OCI-LY1 (cell line): ENCODE measurements at regions not wholly inside any gene's neighbourhood (a gene's known extent, or its start where the extent isn't known, plus 50 kb on each side); places are given as distances from the start of the nearest gene placed in this dataset.

Experiments used
- H2AFZ ChIP-seq: fragments of 200-600 bp; sonication (generic), shearing (Covaris generic); 2 replicates; pipeline ENCODE4 v1.6.0; 2014; ENCODE audit warnings: antibody characterized with exemption, mild to moderate bottlenecking, low read length
- H3F3A ChIP-seq: fragments of 200-600 bp; sonication (generic), shearing (Covaris generic); 2 replicates; pipeline ENCODE4 v1.6.0; 2014; ENCODE audit warnings: mild to moderate bottlenecking, antibody characterized with exemption, low read length, moderate library complexity; ENCODE audit not compliant: insufficient read depth
- H3K27ac ChIP-seq: fragments of 200-600 bp; sonication (generic); 2 replicates; pipeline ENCODE4 v1.5.1; 2014; ENCODE audit warnings: low read length, mixed run types, mild to moderate bottlenecking, low read depth; ENCODE audit not compliant: poor library complexity, severe bottlenecking
- H3K27me3 ChIP-seq: fragments of 200-600 bp; sonication (generic); 2 replicates; pipeline ENCODE4 v1.6.0; 2014; ENCODE audit warnings: antibody characterized with exemption, mild to moderate bottlenecking, low read length, moderate library complexity; ENCODE audit not compliant: insufficient read depth
- H3K36me3 ChIP-seq: fragments of 200-600 bp; sonication (generic); 2 replicates; pipeline ENCODE4 v1.6.1; 2014; ENCODE audit warnings: mild to moderate bottlenecking, antibody characterized with exemption, low read length, moderate library complexity, mixed read lengths; ENCODE audit not compliant: insufficient read depth
- H3K4me1 ChIP-seq: fragments of 200-600 bp; sonication (generic); 2 replicates; pipeline ENCODE4 v1.5.1; 2014; ENCODE audit warnings: mild to moderate bottlenecking, low read length, moderate library complexity; ENCODE audit not compliant: insufficient read depth, severe bottlenecking
- H3K4me2 ChIP-seq: fragments of 200-600 bp; sonication (generic), shearing (Covaris generic); 2 replicates; pipeline ENCODE4 v1.6.1; 2014; ENCODE audit warnings: low read length
- H3K4me3 ChIP-seq: fragments of 200-600 bp; sonication (generic); 2 replicates; pipeline ENCODE4 v1.5.1; 2014; ENCODE audit warnings: low read length, low read depth, mild to moderate bottlenecking, mixed read lengths; ENCODE audit not compliant: poor library complexity, severe bottlenecking
- H3K79me2 ChIP-seq: fragments of 200-600 bp; shearing (Covaris generic); 2 replicates; pipeline ENCODE4 v1.6.1; 2016; ENCODE audit warnings: mixed run types, low read length, mixed read lengths; ENCODE audit not compliant: insufficient read depth
- H3K9ac ChIP-seq: fragments of 200-600 bp; sonication (generic), shearing (Covaris generic); 2 replicates; pipeline ENCODE4 v1.6.1; 2014; ENCODE audit warnings: mild to moderate bottlenecking, low read length, mixed read lengths
- H3K9me2 ChIP-seq: fragments of 200-600 bp; sonication (generic), shearing (Covaris generic); 2 replicates; pipeline ENCODE4 v1.6.1; 2014; ENCODE audit warnings: low read depth, mild to moderate bottlenecking, low read length, mixed read lengths
- H3K9me3 ChIP-seq: fragments of 200-600 bp; shearing (Covaris generic); 2 replicates; pipeline ENCODE4 v1.6.1; 2014; ENCODE audit warnings: low read length, mixed read lengths
- H4K20me1 ChIP-seq: fragments of 200-600 bp; sonication (generic), shearing (Covaris generic); 2 replicates; pipeline ENCODE4 v1.6.0; 2016; ENCODE audit warnings: mild to moderate bottlenecking, low read length; ENCODE audit not compliant: insufficient read depth
- CTCF ChIP-seq: fragments of 200-600 bp; sonication (generic), shearing (Covaris generic); IDR thresholded peaks from 2 replicates; pipeline ENCODE4 v1.5.1; 2017; ENCODE audit warnings: mild to moderate bottlenecking, antibody characterized with exemption, low read length, moderate library complexity, mixed read lengths
- EZH2 ChIP-seq: fragments of 200-600 bp; sonication (generic), shearing (Covaris generic); IDR thresholded peaks from 2 replicates; pipeline ENCODE4 v1.8.0; 2017; ENCODE audit warnings: borderline replicate concordance, mixed run types, mild to moderate bottlenecking, antibody characterized with exemption, low read length, moderate library complexity, mixed read lengths

GRCh38 chr5:27191786-27192510 lies 153.6 kb upstream of the CDH9 start:
- TF ChIP-seq CTCF (no peak), EZH2 (no peak)
- no peaks in the 10 kb centered on the region for H3K9me3 ChIP-seq
- H3K27ac ChIP-seq: no peak overlapping the region
- H3K36me3 ChIP-seq: no peaks in the 10 kb centered on the region
- no peaks in the 10 kb centered on the region for H3F3A ChIP-seq
- H3K4me3 ChIP-seq: no peak overlapping the region
- H3K9me2 ChIP-seq: no peaks in the 10 kb centered on the region
- no peaks in the 10 kb centered on the region for H3K79me2 ChIP-seq
- no peak overlapping the region for H2AFZ ChIP-seq
- no peak overlapping the region for H3K9ac ChIP-seq
- H3K27me3 ChIP-seq: no peaks in the 10 kb centered on the region
- H4K20me1 ChIP-seq: no peaks in the 10 kb centered on the region
- H3K4me2 ChIP-seq: no peak overlapping the region
- no peaks in the 10 kb centered on the region for H3K4me1 ChIP-seq

GRCh38 chr5:27172693-27173092 lies 134.3 kb upstream of the CDH9 start:
- no peaks in the 10 kb centered on the region for H3K79me2 ChIP-seq
- no peak for TF ChIP-seq EZH2
- no peak for TF ChIP-seq CTCF
- no peak overlapping the region for H3K27ac ChIP-seq
- no peaks in the 10 kb centered on the region for H3K9me2 ChIP-seq
- H3K4me2 ChIP-seq: no peak overlapping the region
- no peak overlapping the region for H3K9ac ChIP-seq
- no peaks in the 10 kb centered on the region for H3K9me3 ChIP-seq
- H2AFZ ChIP-seq: no peak overlapping the region
- H3K4me1 ChIP-seq: no peaks in the 10 kb centered on the region
- no peak overlapping the region for H3K4me3 ChIP-seq
- no peaks in the 10 kb centered on the region for H3K36me3 ChIP-seq
- H4K20me1 ChIP-seq: no peaks in the 10 kb centered on the region
- no peaks in the 10 kb centered on the region for H3F3A ChIP-seq
- no peaks in the 10 kb centered on the region for H3K27me3 ChIP-seq

GRCh38 chr5:27171761-27172261 lies 133.4 kb upstream of the CDH9 start:
- no peak for TF ChIP-seq CTCF
- no peak for TF ChIP-seq EZH2
- H3K9ac ChIP-seq: no peak overlapping the region
- H3K4me2 ChIP-seq: no peak overlapping the region
- no peaks in the 10 kb centered on the region for H3K4me1 ChIP-seq
- no peaks in the 10 kb centered on the region for H3K79me2 ChIP-seq
- H3K27ac ChIP-seq: no peak overlapping the region
- no peaks in the 10 kb centered on the region for H3K9me2 ChIP-seq
- no peaks in the 10 kb centered on the region for H3K27me3 ChIP-seq
- H3F3A ChIP-seq: no peaks in the 10 kb centered on the region
- no peak overlapping the region for H3K4me3 ChIP-seq
- H2AFZ ChIP-seq: no peak overlapping the region
- no peaks in the 10 kb centered on the region for H3K36me3 ChIP-seq
- H4K20me1 ChIP-seq: no peaks in the 10 kb centered on the region
- no peaks in the 10 kb centered on the region for H3K9me3 ChIP-seq
